SK-N-SH treated with all-trans-retinoic acid at 6 μM for 48 hours (cell line): ENCODE measurements at regions not wholly inside any gene's neighbourhood (a gene's known extent, or its start where the extent isn't known, plus 50 kb on each side); places are given as distances from the start of the nearest gene placed in this dataset.

Source experiments
- ARNTL ChIP-seq: fragments of 450-650 bp; formaldehyde crosslinking; IDR thresholded peaks from 2 replicates; pipeline ENCODE4 v1.5.0; 2020; ENCODE audit warnings: low read depth, mild to moderate bottlenecking, moderate library complexity, borderline replicate concordance
- CSDC2 ChIP-seq: fragments of 250-450 bp; sonication (Bioruptor Pico); IDR thresholded peaks from 2 replicates; pipeline ENCODE4 v1.5.0; 2020; ENCODE audit warnings: mild to moderate bottlenecking, moderate library complexity
- GLIS3 ChIP-seq: fragments of 250-450 bp; sonication (Bioruptor Pico); IDR thresholded peaks from 2 replicates; pipeline ENCODE4 v1.5.0; 2020; ENCODE audit warnings: mild to moderate bottlenecking, moderate library complexity
- ISL1 ChIP-seq: fragments of 250-450 bp; sonication (Bioruptor Pico); IDR thresholded peaks from 2 replicates; pipeline ENCODE4 v2.1.2; 2022; ENCODE audit warnings: mild to moderate bottlenecking, moderate library complexity
- PATZ1 ChIP-seq: fragments of 250-450 bp; sonication (Bioruptor Pico); IDR thresholded peaks from 2 replicates; pipeline ENCODE4 v1.8.0; 2020; ENCODE audit warnings: mild to moderate bottlenecking, moderate library complexity, borderline replicate concordance
- POU6F1 ChIP-seq: fragments of 250-450 bp; sonication (Bioruptor Pico); IDR thresholded peaks from 2 replicates; pipeline ENCODE4 v1.8.0; 2021; ENCODE audit warnings: low read depth, mild to moderate bottlenecking, moderate library complexity, borderline replicate concordance
- PPARA ChIP-seq: fragments of 250-450 bp; sonication (Bioruptor Pico); IDR thresholded peaks from 2 replicates; pipeline ENCODE4 v1.5.0; 2020; ENCODE audit warnings: mild to moderate bottlenecking, borderline replicate concordance
- RARB ChIP-seq: fragments of 250-450 bp; sonication (Bioruptor Pico); IDR thresholded peaks from 2 replicates; pipeline ENCODE4 v1.8.0; 2021; ENCODE audit warnings: mild to moderate bottlenecking, moderate library complexity
- TCF4 ChIP-seq: fragments of 250-450 bp; sonication (Bioruptor Pico); IDR thresholded peaks from 2 replicates; pipeline ENCODE4 v1.8.0; 2021; ENCODE audit warnings: mild to moderate bottlenecking, moderate library complexity, borderline replicate concordance
- TOX ChIP-seq: fragments of 250-450 bp; sonication (Bioruptor Pico); IDR thresholded peaks from 2 replicates; pipeline ENCODE4 v1.8.0; 2021; ENCODE audit warnings: mild to moderate bottlenecking, moderate library complexity, borderline replicate concordance
- ZC3H10 ChIP-seq: fragments of 250-450 bp; sonication (Bioruptor Pico); IDR thresholded peaks from 2 replicates; pipeline ENCODE4 v1.5.1; 2021; ENCODE audit warnings: mild to moderate bottlenecking, moderate library complexity
- ZFP3 ChIP-seq: fragments of 250-450 bp; sonication (Bioruptor Pico); IDR thresholded peaks from 2 replicates; pipeline ENCODE4 v1.5.0; 2020; ENCODE audit warnings: mild to moderate bottlenecking, moderate library complexity
- ZNF70 ChIP-seq: fragments of 450-650 bp; formaldehyde crosslinking; IDR thresholded peaks from 2 replicates; pipeline ENCODE4 v1.5.0; 2020; ENCODE audit warnings: mild to moderate bottlenecking, moderate library complexity
- ZNF8 ChIP-seq: fragments of 450-650 bp; formaldehyde crosslinking; IDR thresholded peaks from 2 replicates; pipeline ENCODE4 v1.5.0; 2020; ENCODE audit warnings: mild to moderate bottlenecking, moderate library complexity

- no peak for TF ChIP-seq CSDC2 (CRISPR knock-in tag)
- TF ChIP-seq ZNF70: no peak
- TF ChIP-seq RARB (CRISPR knock-in tag): no peak
- TF ChIP-seq ZC3H10 (CRISPR knock-in tag): no peak
- no peak for TF ChIP-seq PATZ1 (CRISPR knock-in tag)
- TF ChIP-seq PPARA: no peak
- TF ChIP-seq ZFP3 (CRISPR knock-in tag): no peak
- no peak for TF ChIP-seq ISL1 (CRISPR knock-in tag)
- TF ChIP-seq TCF4 (CRISPR knock-in tag): no peak
- TF ChIP-seq GLIS3 (CRISPR knock-in tag): no peak
- no peak for TF ChIP-seq POU6F1 (CRISPR knock-in tag)
- no peak for TF ChIP-seq ARNTL (CRISPR knock-in tag)
- no peak for TF ChIP-seq TOX (CRISPR knock-in tag)
- TF ChIP-seq ZNF8 (CRISPR knock-in tag): no peak
Measured at GRCh38 chr16:60611844-60612243, 1424.4 kb downstream of the CDH8 start.
